ENCODE measurements at regions not wholly inside any gene's neighbourhood (a gene's known extent, or its start where the extent isn't known, plus 50 kb on each side); places are given as distances from the start of the nearest gene placed in this dataset.

GRCh38 chr4:114116861-114117260 is 137.4 kb upstream of the ARSJ start:
- no peaks in the 10 kb centered on the region for H4K20me1 ChIP-seq (replicated peaks in 1 of 2; ENCODE audit: control insufficient read depth in 1 of 2, insufficient read depth in 2 of 2, low read length in 2 of 2)
- no peak overlapping the region for H3K4me2 ChIP-seq (ENCODE audit: insufficient read depth in 1 of 2, low read depth in 2 of 2, low read length in 2 of 2)
- ChIA-PET POLR2A (ENCODE audit: partially characterized antibody) (no interaction called here), CTCF (ENCODE audit: partially characterized antibody) (interaction anchor here (0.5 to 2.7 kb wide), 5 partner anchors 7 to 254 kb away, joined by 3 to 9 read pairs (median 3); no protein-coding TSS in a partner anchor)
- no peak overlapping the region for H2BK12ac ChIP-seq (ENCODE audit: low read depth, low read length)
- DNase-seq (ENCODE audit: low read depth in 1 of 2, low spot score in 2 of 2), result no peak
- no peak overlapping the region for H4K5ac ChIP-seq (ENCODE audit: insufficient read length, low read depth, low read length)
- H3K27me3 ChIP-seq (replicated peaks in 1 of 4; ENCODE audit: control insufficient read depth in 3 of 4, extremely low read depth in 1 of 4, insufficient read depth in 3 of 4, low read length in 3 of 4), result no peaks in the 10 kb centered on the region
- 91% methylated on average over 2 of the region's 2 CpGs; no CpG with 5 or more reads in 1 of the 2 experiments for WGBS, 2 experiments (ENCODE audit: extremely low coverage in 1 of 2, insufficient coverage in 1 of 2, insufficient read length in 1 of 2, insufficient replicate concordance in 2 of 2, low coverage in 1 of 2, low lambda C conversion rate in 2 of 2, missing lambda C conversion rate in 1 of 2)
- no peak overlapping the region for H3K14ac ChIP-seq (ENCODE audit: insufficient read length)
- no peak overlapping the region for H3K27ac ChIP-seq (ENCODE audit: low read depth, low read length)
- H3K79me2 ChIP-seq (ENCODE audit: control insufficient read depth in 1 of 2, insufficient read depth in 2 of 2, low read length in 2 of 2), result no peaks in the 10 kb centered on the region
- no peak overlapping the region for H2BK120ac ChIP-seq (replicated peaks; ENCODE audit: low read depth, low read length)
- no peak overlapping the region for H3K56ac ChIP-seq (replicated peaks; ENCODE audit: insufficient read length, low read depth, low read length)
- no peaks in the 10 kb centered on the region for H3K9me3 ChIP-seq (ENCODE audit: insufficient read depth in 2 of 2, low read depth in 1 of 2, low read length in 1 of 2)
- TF ChIP-seq KDM1A (IDR thresholded peaks at IDR 0.05; ENCODE audit: borderline replicate concordance, low read length) (no peak), CBX8 (IDR thresholded peaks at IDR 0.05; ENCODE audit: borderline replicate concordance, low read depth, low read length) (no peak), CBX5 (IDR thresholded peaks at IDR 0.05; ENCODE audit: low read depth, low read length) (no peak), GABPA (IDR thresholded peaks at IDR 0.05; ENCODE audit: borderline replicate concordance, insufficient read depth, low read length) (no peak), USF2 (IDR thresholded peaks at IDR 0.05; ENCODE audit: low read length) (no peak)
- no peak overlapping the region for H3K4ac ChIP-seq (replicated peaks; ENCODE audit: insufficient read length, low read depth, low read length)
- no peak overlapping the region for H4K8ac ChIP-seq (ENCODE audit: extremely low read depth, insufficient read depth, low read length)
- H3K4me3 ChIP-seq (ENCODE audit: extremely low read depth in 1 of 4, insufficient read depth in 2 of 4, low read depth in 3 of 4, low read length in 4 of 4), result no peak overlapping the region
- H3K79me1 ChIP-seq (ENCODE audit: low read depth, low read length), result no peaks in the 10 kb centered on the region
- FAIRE-seq, result no peak
- no peak overlapping the region for H2BK5ac ChIP-seq (ENCODE audit: low read depth, low read length)
- no peak overlapping the region for H2BK20ac ChIP-seq (ENCODE audit: low read length)
- H3K23me2 ChIP-seq (ENCODE audit: low read depth, low read length), result no peaks in the 10 kb centered on the region
- H3K18ac ChIP-seq (ENCODE audit: extremely low read depth, low read length), result no peak overlapping the region
- H3K36me3 ChIP-seq (ENCODE audit: control insufficient read depth in 2 of 4, insufficient read depth in 4 of 4, low read length in 3 of 4), result no peaks in the 10 kb centered on the region
- no peak overlapping the region for H3K9ac ChIP-seq (replicated peaks in 1 of 4; ENCODE audit: extremely low read depth in 1 of 4, low read depth in 3 of 4, low read length in 3 of 4)
- no peak overlapping the region for H2AFZ ChIP-seq (ENCODE audit: low read length)
- H2AK5ac ChIP-seq (ENCODE audit: low read depth, low read length), result no peak overlapping the region
- H3K4me1 ChIP-seq (replicated peaks in 1 of 4; ENCODE audit: control insufficient read depth in 3 of 4, insufficient read depth in 4 of 4, low read length in 3 of 4), result no peaks in the 10 kb centered on the region
- H3K23ac ChIP-seq (ENCODE audit: insufficient read length), result no peak overlapping the region
- H2BK15ac ChIP-seq (ENCODE audit: low read length), result no peak overlapping the region
- no peak overlapping the region for H4K91ac ChIP-seq (replicated peaks; ENCODE audit: insufficient read length, low read length)

Measured in H1 (cell line).